ENCODE measurements at regions not wholly inside any gene's neighbourhood (a gene's known extent, or its start where the extent isn't known, plus 50 kb on each side); places are given as distances from the start of the nearest gene placed in this dataset.

GRCh38 chr6:82737965-82738364 lies 327.7 kb downstream of the UBE3D start:
- TF ChIP-seq POLR2A (IDR thresholded peaks at IDR 0.05; ENCODE audit: low read depth) = no peak
- no peak for TF ChIP-seq EP300 (IDR thresholded peaks at IDR 0.05)
- TF ChIP-seq CTCF (IDR thresholded peaks at IDR 0.05) = no peak
- TF ChIP-seq POLR2AphosphoS5 (IDR thresholded peaks at IDR 0.05) = no peak

Data from esophagus muscularis mucosa (tissue), 4 donors.